ENCODE measurements at regions not wholly inside any gene's neighbourhood (a gene's known extent, or its start where the extent isn't known, plus 50 kb on each side); places are given as distances from the start of the nearest gene placed in this dataset.

GRCh38 chr3:59578129-59578528 lies 528.3 kb upstream of the CFAP20DC start:
- no peak for DNase-seq

GRCh38 chr3:59576606-59577005 lies 526.8 kb upstream of the CFAP20DC start:
- no peak for DNase-seq

- DNase-seq, result peak; percentile 97
Observed at GRCh38 chr3:59575113-59576001, 525.5 kb upstream of the CFAP20DC start.

- DNase-seq, result no peak
Observed at GRCh38 chr3:59573911-59574310, 524.1 kb upstream of the CFAP20DC start.

GRCh38 chr3:59572106-59572505 lies 522.3 kb upstream of the CFAP20DC start:
- DNase-seq, result no peak

GRCh38 chr3:59570806-59571205 lies 521.0 kb upstream of the CFAP20DC start:
- DNase-seq, result no peak

- DNase-seq, result no peak
Observed at GRCh38 chr3:59567661-59568060, 517.8 kb upstream of the CFAP20DC start.

GRCh38 chr3:59566481-59566975 lies 516.7 kb upstream of the CFAP20DC start:
- DNase-seq, result no peak

- no peak for DNase-seq
Observed at GRCh38 chr3:59565125-59565524, 515.3 kb upstream of the CFAP20DC start.

- DNase-seq, result no peak
Observed at GRCh38 chr3:59563966-59564365, 514.1 kb upstream of the CFAP20DC start.

GRCh38 chr3:59563072-59563605 lies 513.3 kb upstream of the CFAP20DC start:
- DNase-seq, result no peak

- peak; percentile 80 for DNase-seq
Observed at GRCh38 chr3:59559721-59560435, 510.1 kb upstream of the CFAP20DC start.

GRCh38 chr3:59558906-59559720 lies 509.3 kb upstream of the CFAP20DC start:
- no peak for DNase-seq

GRCh38 chr3:59555593-59556315 lies 505.9 kb upstream of the CFAP20DC start:
- no peak for DNase-seq

- DNase-seq, result no peak
Observed at GRCh38 chr3:59553076-59553475, 503.3 kb upstream of the CFAP20DC start.

- no peak for DNase-seq
Observed at GRCh38 chr3:59551834-59552233, 502.0 kb upstream of the CFAP20DC start.

- DNase-seq, result no peak
Observed at GRCh38 chr3:59549962-59550361, 500.1 kb upstream of the CFAP20DC start.

- DNase-seq, result no peak
Observed at GRCh38 chr3:59547874-59548273, 498.0 kb upstream of the CFAP20DC start.

GRCh38 chr3:59546522-59546921 lies 496.7 kb upstream of the CFAP20DC start:
- no peak for DNase-seq

GRCh38 chr3:59545374-59545773 lies 495.5 kb upstream of the CFAP20DC start:
- no peak for DNase-seq

GRCh38 chr3:59542276-59542675 lies 492.5 kb upstream of the CFAP20DC start:
- DNase-seq, result no peak

- no peak for DNase-seq
Observed at GRCh38 chr3:59540696-59541095, 490.9 kb upstream of the CFAP20DC start.

Measured in activated CD8-positive, alpha-beta memory T cell treated with anti-CD3 and anti-CD28 coated beads for 24 hours (primary cell).